Tibial nerve (tissue), 3 donors: ENCODE measurements at regions not wholly inside any gene's neighbourhood (a gene's known extent, or its start where the extent isn't known, plus 50 kb on each side); places are given as distances from the start of the nearest gene placed in this dataset.

Source experiments
- CTCF ChIP-seq, 5 experiments: fragments of 200-600 bp in 3 of 5; fragments of 450-650 bp in 2 of 5; sonication (generic) in 3 of 5; IDR thresholded peaks; one replicate each; pipeline ENCODE4 v1.5.1; 2016 to 2019; ENCODE audit warnings: antibody characterized with exemption in 5 of 5, mild to moderate bottlenecking in 3 of 5, moderate library complexity in 2 of 5
- POLR2A ChIP-seq, 2 donors: fragments of 450-650 bp; IDR thresholded peaks; one replicate each; pipeline ENCODE4 v1.6.1; 2017; ENCODE audit warnings: antibody characterized with exemption in 2 of 2, mild to moderate bottlenecking in 2 of 2, moderate library complexity in 2 of 2

- TF ChIP-seq POLR2A (IDR thresholded peaks at IDR 0.05), result no peak
- no peak for TF ChIP-seq CTCF (IDR thresholded peaks at IDR 0.05)
Observed at GRCh38 chr2:217215877-217216276, 356.0 kb upstream of the TNP1 start.
